IMR-90 (cell line): ENCODE measurements at regions not wholly inside any gene's neighbourhood (a gene's known extent, or its start where the extent isn't known, plus 50 kb on each side); places are given as distances from the start of the nearest gene placed in this dataset.

Experiments used
- BHLHE40 ChIP-seq: fragments of 150-350 bp; IDR thresholded peaks from 2 replicates; pipeline ENCODE4 v1.6.1; 2016; ENCODE audit warnings: mild to moderate bottlenecking, low read depth, low read length
- CEBPB ChIP-seq: IDR thresholded peaks from 2 replicates; pipeline ENCODE4 v1.6.1; 2012; ENCODE audit warnings: low read depth, low read length, improper control_type of control experiment
- POLR2A ChIP-seq: IDR thresholded peaks from 2 replicates; pipeline ENCODE4 v1.6.1; 2012; ENCODE audit warnings: mild to moderate bottlenecking, low read depth, low read length
- TF ChIP-seq, protein P1 (sequence below): conservative IDR thresholded peaks from 2 replicates; pipeline ENCODE4 v1.5.1; 2012; ENCODE audit warnings: mild to moderate bottlenecking, low read depth, low read length, improper control_type of control experiment

GRCh38 chr1:71330991-71331390 is 250.2 kb upstream of the ZRANB2 start:
- TF ChIP-seq, protein P1, sequence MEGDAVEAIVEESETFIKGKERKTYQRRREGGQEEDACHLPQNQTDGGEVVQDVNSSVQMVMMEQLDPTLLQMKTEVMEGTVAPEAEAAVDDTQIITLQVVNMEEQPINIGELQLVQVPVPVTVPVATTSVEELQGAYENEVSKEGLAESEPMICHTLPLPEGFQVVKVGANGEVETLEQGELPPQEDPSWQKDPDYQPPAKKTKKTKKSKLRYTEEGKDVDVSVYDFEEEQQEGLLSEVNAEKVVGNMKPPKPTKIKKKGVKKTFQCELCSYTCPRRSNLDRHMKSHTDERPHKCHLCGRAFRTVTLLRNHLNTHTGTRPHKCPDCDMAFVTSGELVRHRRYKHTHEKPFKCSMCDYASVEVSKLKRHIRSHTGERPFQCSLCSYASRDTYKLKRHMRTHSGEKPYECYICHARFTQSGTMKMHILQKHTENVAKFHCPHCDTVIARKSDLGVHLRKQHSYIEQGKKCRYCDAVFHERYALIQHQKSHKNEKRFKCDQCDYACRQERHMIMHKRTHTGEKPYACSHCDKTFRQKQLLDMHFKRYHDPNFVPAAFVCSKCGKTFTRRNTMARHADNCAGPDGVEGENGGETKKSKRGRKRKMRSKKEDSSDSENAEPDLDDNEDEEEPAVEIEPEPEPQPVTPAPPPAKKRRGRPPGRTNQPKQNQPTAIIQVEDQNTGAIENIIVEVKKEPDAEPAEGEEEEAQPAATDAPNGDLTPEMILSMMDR: no peak
- no peak for TF ChIP-seq POLR2A
- no peak for TF ChIP-seq CEBPB
- TF ChIP-seq BHLHE40: no peak
